Endothelial cell of umbilical vein (primary cell): ENCODE measurements at regions not wholly inside any gene's neighbourhood (a gene's known extent, or its start where the extent isn't known, plus 50 kb on each side); places are given as distances from the start of the nearest gene placed in this dataset.

ENCODE experiments used
- BruUV-seq: library from RNA; stranded (reverse); fragments of 400-500 nt; replicated peaks from 2 replicates; lab custom pipeline; 2021; lab: Mats Ljungman, UMichigan
- CTCF ChIA-PET: fragments of 300-600, 350-600 bp; sonication (Branson Sonifier 250); formaldehyde crosslinking; loops from one replicate; lab custom pipeline; 2021; ENCODE audit warnings: antibody characterized with exemption, inconsistent platforms; lab: Charles Lee
- POLR2A ChIA-PET: fragments of 300-600, 350-600 bp; sonication (Branson Sonifier 250); formaldehyde crosslinking; loops from one replicate; lab custom pipeline; 2021; ENCODE audit warnings: antibody characterized with exemption, inconsistent platforms; lab: Charles Lee
- DNase-seq: peaks from one replicate; pipeline ENCODE4 v3.0.0-alpha.2; 2011; ENCODE audit warnings: low read depth, low spot score
- FAIRE-seq: peaks from 2 replicates; lab custom pipeline; 2011; peaks lifted over from hg19 to GRCh38; lab: Jason Lieb, UNC
- H2AFZ ChIP-seq: 2 replicates; pipeline ENCODE4 v1.6.0; 2012; ENCODE audit warnings: low read depth, low read length, control low read depth, inconsistent platforms
- H3K27ac ChIP-seq: 2 replicates; pipeline ENCODE4 v1.5.1; 2011; ENCODE audit warnings: low read depth, mild to moderate bottlenecking, control low read depth, low read length, moderate library complexity; ENCODE audit not compliant: insufficient read depth
- H3K27me3 ChIP-seq, 2 experiments: 2 replicates each; pipeline versions ENCODE4 v1.6.0 to v1.6.1; 2011; ENCODE audit warnings: low read length in 2 of 2, mixed read lengths in 1 of 2; ENCODE audit not compliant: control insufficient read depth in 2 of 2, insufficient read depth in 2 of 2
- H3K36me3 ChIP-seq, 2 experiments: 2 replicates in 1 of 2; 3 replicates in 1 of 2; pipeline ENCODE4 v1.5.1; 2011; ENCODE audit warnings: low read length in 2 of 2, mild to moderate bottlenecking in 1 of 2, moderate library complexity in 1 of 2; ENCODE audit not compliant: control insufficient read depth in 2 of 2, insufficient read depth in 2 of 2; ENCODE audit errors: extremely low read depth in 1 of 2
- H3K4me1 ChIP-seq: 3 replicates; pipeline ENCODE4 v1.5.1; 2011; ENCODE audit warnings: mild to moderate bottlenecking, low read length; ENCODE audit not compliant: control insufficient read depth, insufficient read depth; ENCODE audit errors: extremely low read depth
- H3K4me2 ChIP-seq: 2 replicates; pipeline ENCODE4 v1.6.1; 2011; ENCODE audit warnings: low read length, control low read depth, mixed read lengths; ENCODE audit not compliant: insufficient read depth
- H3K4me3 ChIP-seq, 3 experiments: fragments of 200-600 bp in 1 of 3; sonication (generic), shearing (Covaris generic) in 1 of 3; replicated peaks in 1 of 3; 2 replicates each; pipeline ENCODE4 v1.5.1; 2011 to 2016; ENCODE audit warnings: control low read depth in 3 of 3, low read length in 3 of 3, mild to moderate bottlenecking in 2 of 3, inconsistent platforms in 1 of 3, low read depth in 1 of 3, moderate library complexity in 1 of 3; ENCODE audit not compliant: insufficient read depth in 1 of 3
- H3K79me2 ChIP-seq: 2 replicates; pipeline ENCODE4 v1.6.0; 2012; ENCODE audit warnings: low read length, inconsistent platforms; ENCODE audit not compliant: control insufficient read depth, insufficient read depth
- H3K9ac ChIP-seq: replicated peaks from 2 replicates; pipeline ENCODE3; 2011; ENCODE audit warnings: low read length, control low read depth; ENCODE audit not compliant: insufficient read depth; ENCODE audit errors: extremely low read depth
- H3K9me1 ChIP-seq: replicated peaks from 3 replicates; pipeline ENCODE4 v1.6.0; 2011; ENCODE audit warnings: mild to moderate bottlenecking, low read length; ENCODE audit not compliant: control insufficient read depth, insufficient read depth; ENCODE audit errors: extremely low read depth
- H3K9me3 ChIP-seq: replicated peaks from 2 replicates; pipeline ENCODE4 v1.5.1; 2012; ENCODE audit warnings: low read length, inconsistent platforms; ENCODE audit not compliant: control insufficient read depth, insufficient read depth
- H4K20me1 ChIP-seq: replicated peaks from 2 replicates; pipeline ENCODE3; 2011; ENCODE audit warnings: mild to moderate bottlenecking, low read length; ENCODE audit not compliant: control insufficient read depth, insufficient read depth; ENCODE audit errors: extremely low read depth
- CTCF ChIP-seq, 2 donors: IDR thresholded peaks; 1 replicate in 1 of 2; 2 replicates in 1 of 2; pipeline ENCODE4 v1.5.1; 2011; ENCODE audit warnings: low read length in 2 of 2, mild to moderate bottlenecking in 2 of 2, moderate library complexity in 2 of 2, control low read depth in 1 of 2, inconsistent platforms in 1 of 2, low read depth in 1 of 2; ENCODE audit not compliant: insufficient read depth in 1 of 2; ENCODE audit errors: extremely low read depth in 1 of 2
- EZH2 ChIP-seq: IDR thresholded peaks from 2 replicates; pipeline ENCODE4 v1.6.1; 2012; ENCODE audit warnings: borderline replicate concordance, low read depth, mild to moderate bottlenecking, moderate library complexity, low read length, inconsistent platforms; ENCODE audit not compliant: severe bottlenecking
- FOS ChIP-seq: IDR thresholded peaks from 2 replicates; pipeline ENCODE4 v1.6.1; 2011; ENCODE audit warnings: mild to moderate bottlenecking, low read length, moderate library complexity, borderline replicate concordance; ENCODE audit not compliant: insufficient read depth
- GATA2 ChIP-seq: IDR thresholded peaks from 2 replicates; pipeline ENCODE4 v1.7.0; 2011; ENCODE audit warnings: low read depth, mild to moderate bottlenecking, moderate library complexity, mixed read lengths, low read length; ENCODE audit not compliant: insufficient read length, insufficient read depth
- JUN ChIP-seq: IDR thresholded peaks from 2 replicates; pipeline ENCODE4 v1.6.1; 2011; ENCODE audit warnings: borderline replicate concordance, low read depth; ENCODE audit not compliant: insufficient read length, insufficient read depth
- MYC ChIP-seq: IDR thresholded peaks from one replicate; pipeline ENCODE4 v1.6.1; 2011; ENCODE audit warnings: mild to moderate bottlenecking, low read depth, low read length
- POLR2A ChIP-seq: IDR thresholded peaks from 2 replicates; pipeline ENCODE4 v1.6.1; 2012; ENCODE audit warnings: low read depth, mild to moderate bottlenecking, control low read depth, low read length
- POLR2AphosphoS5 ChIP-seq: IDR thresholded peaks from 2 replicates; pipeline ENCODE4 v1.6.1; 2012; ENCODE audit warnings: low read depth, mild to moderate bottlenecking, control low read depth, low read length, moderate library complexity; ENCODE audit not compliant: insufficient read depth
- dilution Hi-C: fragments of 300-500 bp; cut with MboI; formaldehyde crosslinking; loops from one replicate; pipeline ENCODE4 v1.15.0; 2019; ENCODE audit warnings: low sequenced_read_pairs; ENCODE audit not compliant: extremely low pct_ligation_motif_present
- intact Hi-C: fragments of 100-400 bp; cut with micrococcal nuclease; formaldehyde crosslinking; loops from one replicate; pipeline ENCODE4 v1.10.0; 2022
- TF ChIP-seq, protein P1 (sequence below): IDR thresholded peaks from 2 replicates; pipeline ENCODE4 v1.6.1; 2011; ENCODE audit not compliant: insufficient read depth, insufficient read length

GRCh38 chr3:59256230-59256629, 206.4 kb upstream of the CFAP20DC start:
- ChIA-PET POLR2A (no interaction called here), CTCF (no interaction called here)
- Histone ChIP-seq H3K27me3 (no peaks in the 10 kb centered on the region), H3K36me3 (no peaks in the 10 kb centered on the region), H3K79me2 (no peaks in the 10 kb centered on the region), H4K20me1 (no peaks in the 10 kb centered on the region), H3K9ac (no peak overlapping the region), H3K4me1 (no peaks in the 10 kb centered on the region), H2AFZ (no peak overlapping the region), H3K9me1 (no peaks in the 10 kb centered on the region), H3K9me3 (no peaks in the 10 kb centered on the region), H3K27ac (no peak overlapping the region), H3K4me3 (no peak overlapping the region), H3K4me2 (no peak overlapping the region)
- intact Hi-C loops: no loop called here
- dilution Hi-C loops: no loop called here
- FAIRE-seq (no peak), DNase-seq (no peak)
- no TSS peak for BruUV-seq
- TF ChIP-seq JUN (no peak), POLR2AphosphoS5 (no peak), MYC (no peak), GATA2 (no peak), CTCF (IDR thresholded peaks at IDR 0.05; ENCODE audit: extremely low read depth in 1 of 2, insufficient read depth in 1 of 2, low read depth in 1 of 2, low read length in 2 of 2) (no peak), EZH2 (no peak), FOS (no peak), POLR2A (no peak)
- TF ChIP-seq, protein P1, sequence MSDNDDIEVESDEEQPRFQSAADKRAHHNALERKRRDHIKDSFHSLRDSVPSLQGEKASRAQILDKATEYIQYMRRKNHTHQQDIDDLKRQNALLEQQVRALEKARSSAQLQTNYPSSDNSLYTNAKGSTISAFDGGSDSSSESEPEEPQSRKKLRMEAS: no peak
